LNCaP clone FGC (cell line): ENCODE measurements at regions not wholly inside any gene's neighbourhood (a gene's known extent, or its start where the extent isn't known, plus 50 kb on each side); places are given as distances from the start of the nearest gene placed in this dataset.

Experiments
- DNase-seq: peaks from one replicate; pipeline ENCODE4 v3.0.0-alpha.2; 2011; ENCODE audit warnings: low read depth
- H3K4me3 ChIP-seq: 2 replicates; pipeline ENCODE4 v1.5.1; 2011; ENCODE audit warnings: mild to moderate bottlenecking, low read depth, low read length, control low read depth
- TF ChIP-seq, protein P1 (sequence below): IDR thresholded peaks from 2 replicates; pipeline ENCODE4 v1.5.1; 2012; ENCODE audit warnings: mild to moderate bottlenecking; ENCODE audit not compliant: control insufficient read depth, insufficient read depth; ENCODE audit errors: extremely low read depth

GRCh38 chr18:10061566-10062140, 147.8 kb downstream of the VAPA start:
- no peak for DNase-seq
- TF ChIP-seq, protein P1, sequence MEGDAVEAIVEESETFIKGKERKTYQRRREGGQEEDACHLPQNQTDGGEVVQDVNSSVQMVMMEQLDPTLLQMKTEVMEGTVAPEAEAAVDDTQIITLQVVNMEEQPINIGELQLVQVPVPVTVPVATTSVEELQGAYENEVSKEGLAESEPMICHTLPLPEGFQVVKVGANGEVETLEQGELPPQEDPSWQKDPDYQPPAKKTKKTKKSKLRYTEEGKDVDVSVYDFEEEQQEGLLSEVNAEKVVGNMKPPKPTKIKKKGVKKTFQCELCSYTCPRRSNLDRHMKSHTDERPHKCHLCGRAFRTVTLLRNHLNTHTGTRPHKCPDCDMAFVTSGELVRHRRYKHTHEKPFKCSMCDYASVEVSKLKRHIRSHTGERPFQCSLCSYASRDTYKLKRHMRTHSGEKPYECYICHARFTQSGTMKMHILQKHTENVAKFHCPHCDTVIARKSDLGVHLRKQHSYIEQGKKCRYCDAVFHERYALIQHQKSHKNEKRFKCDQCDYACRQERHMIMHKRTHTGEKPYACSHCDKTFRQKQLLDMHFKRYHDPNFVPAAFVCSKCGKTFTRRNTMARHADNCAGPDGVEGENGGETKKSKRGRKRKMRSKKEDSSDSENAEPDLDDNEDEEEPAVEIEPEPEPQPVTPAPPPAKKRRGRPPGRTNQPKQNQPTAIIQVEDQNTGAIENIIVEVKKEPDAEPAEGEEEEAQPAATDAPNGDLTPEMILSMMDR = no peak
- no peak overlapping the region for H3K4me3 ChIP-seq

- DNase-seq = no peak
- TF ChIP-seq, protein P1 = no peak
- no peak overlapping the region for H3K4me3 ChIP-seq
Observed at GRCh38 chr18:10062302-10063300, 148.8 kb downstream of the VAPA start.

GRCh38 chr18:10063489-10063888, 149.7 kb downstream of the VAPA start:
- TF ChIP-seq, protein P1 = no peak

DNA sequence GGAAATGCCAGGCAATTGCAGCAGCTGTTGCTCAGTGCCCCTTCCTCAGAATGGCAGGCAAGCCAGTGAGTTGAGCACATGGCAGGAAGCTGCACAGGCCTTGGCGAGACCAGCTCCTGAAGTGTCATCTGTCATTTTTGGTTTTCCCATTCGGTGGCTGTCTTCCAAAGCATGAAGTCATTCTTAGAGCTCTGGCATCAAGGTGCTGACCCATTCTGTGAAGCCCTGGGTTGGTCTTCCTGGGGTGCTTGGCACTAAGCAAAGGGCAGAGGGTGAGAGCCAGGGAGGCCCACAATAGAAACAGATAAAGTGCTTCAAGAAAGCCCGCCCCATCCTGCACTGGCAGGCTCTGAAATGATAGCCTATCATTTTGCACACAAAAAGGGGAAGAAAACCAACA, 150.5 kb downstream of the VAPA start:
- TF ChIP-seq, protein P1 = no peak

More at GRCh38 chr18:10063489-10063888, 149.7 kb downstream of the VAPA start:
- DNase-seq = no peak
- H3K4me3 ChIP-seq = no peak overlapping the region

GRCh38 chr18:10065296-10065695, 151.5 kb downstream of the VAPA start:
- TF ChIP-seq, protein P1 = no peak
- H3K4me3 ChIP-seq = no peak overlapping the region
- no peak for DNase-seq

More for the DNA sequence above, 150.5 kb downstream of the VAPA start:
- no peak overlapping the region for H3K4me3 ChIP-seq
- no peak for DNase-seq

DNA sequence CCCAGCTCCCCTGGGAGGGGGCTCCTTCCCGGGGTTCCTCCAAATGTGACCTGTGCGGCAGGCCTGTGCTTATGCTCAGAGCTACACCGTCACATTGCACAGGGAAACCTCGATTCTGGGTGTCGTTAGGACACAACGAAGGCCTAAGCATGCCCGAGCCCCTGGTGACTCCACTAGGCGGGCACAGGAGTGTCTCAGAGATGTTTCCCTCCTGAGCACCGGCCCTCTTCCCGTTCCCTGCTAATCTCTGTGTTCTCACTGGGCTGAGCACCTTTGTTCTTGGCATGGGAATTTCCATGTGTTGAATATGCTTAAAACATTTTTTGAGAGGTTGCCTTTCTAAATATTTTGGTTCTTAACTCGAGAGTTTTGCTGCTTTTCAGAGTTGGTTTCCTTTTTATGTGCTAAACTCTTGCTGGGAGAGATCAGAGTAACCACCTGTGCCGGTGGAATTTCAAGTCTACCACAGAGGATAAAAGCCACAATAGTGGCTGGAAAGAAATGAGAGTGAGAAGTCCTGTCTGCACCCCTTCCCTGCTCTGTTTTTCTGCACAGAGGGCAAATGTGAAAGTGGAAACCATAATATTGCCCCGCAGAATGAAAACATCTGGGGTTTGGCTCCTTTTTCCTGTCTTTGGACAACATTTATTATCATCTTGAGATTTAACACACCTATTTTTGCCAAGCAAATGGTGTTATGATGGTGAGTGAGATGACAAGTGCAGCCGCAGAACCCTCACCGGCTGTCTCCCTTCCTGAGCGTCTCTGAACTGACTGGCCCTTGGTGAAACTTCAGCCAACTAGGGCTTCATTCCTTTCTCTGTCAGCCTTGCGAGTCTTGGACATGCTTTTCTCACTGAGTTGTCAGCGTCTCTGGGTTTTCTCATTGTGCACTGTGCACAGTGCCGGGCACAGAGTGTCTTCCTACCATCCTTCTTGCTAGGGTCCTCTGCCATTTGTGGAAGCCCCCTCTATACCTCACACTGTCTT, 154.1 kb downstream of the VAPA start:
- TF ChIP-seq, protein P1 = no peak
- no peak for DNase-seq
- H3K4me3 ChIP-seq = no peak overlapping the region
